IMR-90 (cell line): ENCODE measurements at regions not wholly inside any gene's neighbourhood (a gene's known extent, or its start where the extent isn't known, plus 50 kb on each side); places are given as distances from the start of the nearest gene placed in this dataset.

ENCODE experiments used
- CEBPB ChIP-seq: IDR thresholded peaks from 2 replicates; pipeline ENCODE4 v1.6.1; 2012; ENCODE audit warnings: low read depth, low read length, improper control_type of control experiment
- CHD1 ChIP-seq: IDR thresholded peaks from 2 replicates; pipeline ENCODE4 v1.6.1; 2012; ENCODE audit warnings: low read depth, low read length, improper control_type of control experiment
- MAFK ChIP-seq: IDR thresholded peaks from 2 replicates; pipeline ENCODE4 v1.6.1; 2012; ENCODE audit warnings: low read depth, low read length, improper control_type of control experiment
- MAZ ChIP-seq: IDR thresholded peaks from 2 replicates; pipeline ENCODE4 v1.6.1; 2012; ENCODE audit warnings: low read depth, mild to moderate bottlenecking, low read length, improper control_type of control experiment, moderate library complexity, borderline replicate concordance
- POLR2A ChIP-seq: IDR thresholded peaks from 2 replicates; pipeline ENCODE4 v1.6.1; 2012; ENCODE audit warnings: mild to moderate bottlenecking, low read depth, low read length
- RAD21 ChIP-seq: IDR thresholded peaks from 2 replicates; pipeline ENCODE4 v1.6.1; 2012; ENCODE audit warnings: low read length, improper control_type of control experiment
- RFX5 ChIP-seq: IDR thresholded peaks from 2 replicates; pipeline ENCODE4 v1.8.0; 2012; ENCODE audit warnings: low read depth, mild to moderate bottlenecking, low read length, moderate library complexity
- SMC3 ChIP-seq: fragments of 150-350 bp; IDR thresholded peaks from 2 replicates; pipeline ENCODE4 v1.6.1; 2016; ENCODE audit warnings: low read depth, mild to moderate bottlenecking, antibody characterized with exemption, low read length, moderate library complexity
- USF2 ChIP-seq: fragments of 150-350 bp; IDR thresholded peaks from 2 replicates; pipeline ENCODE4 v1.6.1; 2017; ENCODE audit warnings: mild to moderate bottlenecking, antibody characterized with exemption, low read length, low read depth
- TF ChIP-seq, protein P1 (sequence below): conservative IDR thresholded peaks from 2 replicates; pipeline ENCODE4 v1.5.1; 2012; ENCODE audit warnings: mild to moderate bottlenecking, low read depth, low read length, improper control_type of control experiment

DNA sequence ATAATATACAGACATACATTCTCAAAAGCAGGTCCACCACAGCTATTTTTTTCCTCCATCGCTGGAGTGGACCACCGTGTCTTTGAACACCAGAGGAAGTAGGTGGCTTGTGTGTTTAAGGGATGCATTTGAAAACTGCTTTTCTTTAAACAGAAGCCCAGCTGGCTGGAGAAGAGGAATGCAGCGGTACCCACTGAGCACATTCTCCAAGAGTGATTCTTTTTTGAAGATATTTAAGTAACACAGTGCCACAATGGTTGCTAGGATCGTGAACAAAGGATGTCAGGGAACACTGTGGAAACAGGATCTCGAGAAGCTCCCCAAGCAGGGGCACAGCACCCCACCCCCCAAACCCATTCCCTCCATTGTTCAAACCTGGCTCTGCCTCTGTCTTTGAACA lies 286.6 kb upstream of the PWP1 start:
- TF ChIP-seq, protein P1, sequence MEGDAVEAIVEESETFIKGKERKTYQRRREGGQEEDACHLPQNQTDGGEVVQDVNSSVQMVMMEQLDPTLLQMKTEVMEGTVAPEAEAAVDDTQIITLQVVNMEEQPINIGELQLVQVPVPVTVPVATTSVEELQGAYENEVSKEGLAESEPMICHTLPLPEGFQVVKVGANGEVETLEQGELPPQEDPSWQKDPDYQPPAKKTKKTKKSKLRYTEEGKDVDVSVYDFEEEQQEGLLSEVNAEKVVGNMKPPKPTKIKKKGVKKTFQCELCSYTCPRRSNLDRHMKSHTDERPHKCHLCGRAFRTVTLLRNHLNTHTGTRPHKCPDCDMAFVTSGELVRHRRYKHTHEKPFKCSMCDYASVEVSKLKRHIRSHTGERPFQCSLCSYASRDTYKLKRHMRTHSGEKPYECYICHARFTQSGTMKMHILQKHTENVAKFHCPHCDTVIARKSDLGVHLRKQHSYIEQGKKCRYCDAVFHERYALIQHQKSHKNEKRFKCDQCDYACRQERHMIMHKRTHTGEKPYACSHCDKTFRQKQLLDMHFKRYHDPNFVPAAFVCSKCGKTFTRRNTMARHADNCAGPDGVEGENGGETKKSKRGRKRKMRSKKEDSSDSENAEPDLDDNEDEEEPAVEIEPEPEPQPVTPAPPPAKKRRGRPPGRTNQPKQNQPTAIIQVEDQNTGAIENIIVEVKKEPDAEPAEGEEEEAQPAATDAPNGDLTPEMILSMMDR = no peak
- TF ChIP-seq USF2 (no peak), POLR2A (no peak), RAD21 (no peak), CHD1 (no peak), SMC3 (no peak), MAZ (no peak), CEBPB (no peak), RFX5 (no peak), MAFK (no peak)
